UCSD-AML1 (cell line): ENCODE measurements at regions not wholly inside any gene's neighbourhood (a gene's known extent, or its start where the extent isn't known, plus 50 kb on each side); places are given as distances from the start of the nearest gene placed in this dataset.

Experiments
- DNase-seq: peaks from one replicate; lab custom pipeline; 2025; ENCODE audit not compliant: unreplicated experiment; lab: John Stamatoyannopoulos, UW

GRCh38 chr2:196480653-196481323 is 158.7 kb upstream of the CCDC150 start:
- DNase-seq: no peak

GRCh38 chr2:196481324-196481697 is 158.2 kb upstream of the CCDC150 start:
- DNase-seq: no peak

GRCh38 chr2:196482119-196483065 is 157.1 kb upstream of the CCDC150 start:
- no peak for DNase-seq

GRCh38 chr2:196486146-196486545 is 153.4 kb upstream of the CCDC150 start:
- DNase-seq: no peak

- DNase-seq: no peak
Measured at GRCh38 chr2:196487417-196487816, 152.1 kb upstream of the CCDC150 start.

- no peak for DNase-seq
Measured at GRCh38 chr2:196489371-196489770, 150.1 kb upstream of the CCDC150 start.

- no peak for DNase-seq
Measured at GRCh38 chr2:196492946-196493345, 146.6 kb upstream of the CCDC150 start.

GRCh38 chr2:196498962-196499361 is 140.6 kb upstream of the CCDC150 start:
- DNase-seq: no peak

GRCh38 chr2:196499686-196500085 is 139.8 kb upstream of the CCDC150 start:
- DNase-seq: no peak

GRCh38 chr2:196500686-196501431 is 138.7 kb upstream of the CCDC150 start:
- DNase-seq: no peak

- no peak for DNase-seq
Measured at GRCh38 chr2:196501836-196502235, 137.7 kb upstream of the CCDC150 start.

GRCh38 chr2:196502386-196502785 is 137.1 kb upstream of the CCDC150 start:
- no peak for DNase-seq

- DNase-seq: no peak
Measured at GRCh38 chr2:196503398-196503797, 136.1 kb upstream of the CCDC150 start.

GRCh38 chr2:196504788-196505187 is 134.7 kb upstream of the CCDC150 start:
- DNase-seq: no peak

GRCh38 chr2:196510246-196510645 is 129.3 kb upstream of the CCDC150 start:
- no peak for DNase-seq

- DNase-seq: no peak
Measured at GRCh38 chr2:196511258-196512168, 128.0 kb upstream of the CCDC150 start.

GRCh38 chr2:196513796-196514526 is 125.6 kb upstream of the CCDC150 start:
- no peak for DNase-seq

- DNase-seq: no peak
Measured at GRCh38 chr2:196514641-196515040, 124.9 kb upstream of the CCDC150 start.

GRCh38 chr2:196515051-196515450 is 124.5 kb upstream of the CCDC150 start:
- no peak for DNase-seq

- no peak for DNase-seq
Measured at GRCh38 chr2:196515608-196516007, 123.9 kb upstream of the CCDC150 start.
